SK-N-SH treated with all-trans-retinoic acid at 6 μM for 48 hours (cell line): ENCODE measurements at regions not wholly inside any gene's neighbourhood (a gene's known extent, or its start where the extent isn't known, plus 50 kb on each side); places are given as distances from the start of the nearest gene placed in this dataset.

Experiments used
- ATAC-seq: fragments of 200-7000 bp; cut with Tn5 transposase; 3 replicates; pipeline ENCODE4 v1.9.1; 2020; ENCODE audit warnings: mild to moderate bottlenecking, moderate library complexity
- ARNTL ChIP-seq: fragments of 450-650 bp; formaldehyde crosslinking; IDR thresholded peaks from 2 replicates; pipeline ENCODE4 v1.5.0; 2020; ENCODE audit warnings: low read depth, mild to moderate bottlenecking, moderate library complexity, borderline replicate concordance
- BACH2 ChIP-seq: fragments of 250-450 bp; sonication (Bioruptor Pico); IDR thresholded peaks from 2 replicates; pipeline ENCODE4 v1.9.0; 2021; ENCODE audit warnings: mild to moderate bottlenecking, borderline replicate concordance
- CSDC2 ChIP-seq: fragments of 250-450 bp; sonication (Bioruptor Pico); IDR thresholded peaks from 2 replicates; pipeline ENCODE4 v1.5.0; 2020; ENCODE audit warnings: mild to moderate bottlenecking, moderate library complexity
- CSRNP3 ChIP-seq: fragments of 250-450 bp; sonication (Bioruptor Pico); IDR thresholded peaks from 2 replicates; pipeline ENCODE4 v1.5.1; 2021; ENCODE audit warnings: mild to moderate bottlenecking, moderate library complexity
- GLIS3 ChIP-seq: fragments of 250-450 bp; sonication (Bioruptor Pico); IDR thresholded peaks from 2 replicates; pipeline ENCODE4 v1.5.0; 2020; ENCODE audit warnings: mild to moderate bottlenecking, moderate library complexity
- ISL1 ChIP-seq: fragments of 250-450 bp; sonication (Bioruptor Pico); IDR thresholded peaks from 2 replicates; pipeline ENCODE4 v2.1.2; 2022; ENCODE audit warnings: mild to moderate bottlenecking, moderate library complexity
- OSR1 ChIP-seq: fragments of 250-450 bp; sonication (Bioruptor Pico); IDR thresholded peaks from 2 replicates; pipeline ENCODE4 v1.8.0; 2022; ENCODE audit warnings: moderate library complexity, mild to moderate bottlenecking, inconsistent platforms
- PATZ1 ChIP-seq: fragments of 250-450 bp; sonication (Bioruptor Pico); IDR thresholded peaks from 2 replicates; pipeline ENCODE4 v1.8.0; 2020; ENCODE audit warnings: mild to moderate bottlenecking, moderate library complexity, borderline replicate concordance
- POU6F1 ChIP-seq: fragments of 250-450 bp; sonication (Bioruptor Pico); IDR thresholded peaks from 2 replicates; pipeline ENCODE4 v1.8.0; 2021; ENCODE audit warnings: low read depth, mild to moderate bottlenecking, moderate library complexity, borderline replicate concordance
- PPARA ChIP-seq: fragments of 250-450 bp; sonication (Bioruptor Pico); IDR thresholded peaks from 2 replicates; pipeline ENCODE4 v1.5.0; 2020; ENCODE audit warnings: mild to moderate bottlenecking, borderline replicate concordance
- SNAI2 ChIP-seq: fragments of 250-450 bp; sonication (Bioruptor Pico); IDR thresholded peaks from 2 replicates; pipeline ENCODE4 v1.5.0; 2020; ENCODE audit warnings: mild to moderate bottlenecking, moderate library complexity
- TCF4 ChIP-seq: fragments of 250-450 bp; sonication (Bioruptor Pico); IDR thresholded peaks from 2 replicates; pipeline ENCODE4 v1.8.0; 2021; ENCODE audit warnings: mild to moderate bottlenecking, moderate library complexity, borderline replicate concordance
- TOX ChIP-seq: fragments of 250-450 bp; sonication (Bioruptor Pico); IDR thresholded peaks from 2 replicates; pipeline ENCODE4 v1.8.0; 2021; ENCODE audit warnings: mild to moderate bottlenecking, moderate library complexity, borderline replicate concordance
- TSHZ2 ChIP-seq: fragments of 250-450 bp; sonication (Bioruptor Pico); IDR thresholded peaks from 2 replicates; pipeline ENCODE4 v1.5.0; 2020; ENCODE audit warnings: mild to moderate bottlenecking, moderate library complexity
- ZC3H10 ChIP-seq: fragments of 250-450 bp; sonication (Bioruptor Pico); IDR thresholded peaks from 2 replicates; pipeline ENCODE4 v1.5.1; 2021; ENCODE audit warnings: mild to moderate bottlenecking, moderate library complexity
- ZFP3 ChIP-seq: fragments of 250-450 bp; sonication (Bioruptor Pico); IDR thresholded peaks from 2 replicates; pipeline ENCODE4 v1.5.0; 2020; ENCODE audit warnings: mild to moderate bottlenecking, moderate library complexity
- ZFP30 ChIP-seq: fragments of 450-650 bp; formaldehyde crosslinking; IDR thresholded peaks from 2 replicates; pipeline ENCODE4 v1.5.0; 2022; ENCODE audit warnings: mild to moderate bottlenecking, moderate library complexity
- ZNF565 ChIP-seq: fragments of 450-650 bp; formaldehyde crosslinking; conservative IDR thresholded peaks from 2 replicates; pipeline ENCODE4 v1.5.0; 2020; ENCODE audit warnings: low read depth, mild to moderate bottlenecking, moderate library complexity
- ZNF70 ChIP-seq: fragments of 450-650 bp; formaldehyde crosslinking; IDR thresholded peaks from 2 replicates; pipeline ENCODE4 v1.5.0; 2020; ENCODE audit warnings: mild to moderate bottlenecking, moderate library complexity
- ZNF8 ChIP-seq: fragments of 450-650 bp; formaldehyde crosslinking; IDR thresholded peaks from 2 replicates; pipeline ENCODE4 v1.5.0; 2020; ENCODE audit warnings: mild to moderate bottlenecking, moderate library complexity

DNA sequence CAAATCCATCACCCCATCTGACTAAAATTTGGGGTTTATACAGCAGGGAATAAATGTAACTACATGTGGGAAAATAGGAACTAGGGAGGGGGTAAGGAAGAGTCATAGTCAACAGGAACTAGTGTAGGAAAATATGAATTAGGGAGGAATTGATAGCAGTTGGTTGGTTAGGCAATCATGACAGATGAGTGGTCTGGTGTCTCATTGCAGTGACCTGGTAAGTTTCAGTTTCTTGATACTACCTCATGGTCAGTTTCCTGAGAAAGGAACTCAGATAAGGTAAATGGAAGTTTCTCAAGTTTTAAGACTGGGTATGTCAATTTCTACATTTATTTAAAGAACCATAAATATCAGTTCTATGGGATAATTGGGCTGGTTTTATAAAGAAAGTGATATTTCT is 442.3 kb downstream of the NPIPA7 start (continued):
- TF ChIP-seq CSRNP3, result no peak
- TF ChIP-seq, all 23 proteins: peak for 0

- ATAC-seq, result no peak
- TF ChIP-seq TOX (CRISPR knock-in tag), result no peak
- no peak for TF ChIP-seq PATZ1
- no peak for TF ChIP-seq OSR1 (CRISPR knock-in tag)
- TF ChIP-seq ZNF8 (CRISPR knock-in tag), result no peak
- no peak for TF ChIP-seq ZFP30 (CRISPR knock-in tag)
- no peak for TF ChIP-seq ZFP3 (CRISPR knock-in tag)
- no peak for TF ChIP-seq POU6F1 (CRISPR knock-in tag)
- no peak for TF ChIP-seq CSDC2 (CRISPR knock-in tag)
- no peak for TF ChIP-seq CSRNP3
- no peak for TF ChIP-seq SNAI2 (CRISPR knock-in tag)
- TF ChIP-seq TCF4 (CRISPR knock-in tag), result no peak
- no peak for TF ChIP-seq ISL1 (CRISPR knock-in tag)
- TF ChIP-seq ARNTL (CRISPR knock-in tag), result no peak
- no peak for TF ChIP-seq BACH2 (CRISPR knock-in tag)
Observed at GRCh38 chr16:16828913-16829398, 450.0 kb downstream of the NPIPA7 start.

GRCh38 chr16:16830401-16830800 is 451.5 kb downstream of the NPIPA7 start:
- ATAC-seq, result no peak
- TF ChIP-seq GLIS3 (CRISPR knock-in tag), result no peak
- TF ChIP-seq ZNF565 (CRISPR knock-in tag), result no peak
- no peak for TF ChIP-seq ZC3H10
- TF ChIP-seq ZFP30 (CRISPR knock-in tag), result no peak
- no peak for TF ChIP-seq CSRNP3
- no peak for TF ChIP-seq CSDC2 (CRISPR knock-in tag)
- no peak for TF ChIP-seq PATZ1
- TF ChIP-seq ARNTL (CRISPR knock-in tag), result no peak
- no peak for TF ChIP-seq BACH2 (CRISPR knock-in tag)
- no peak for TF ChIP-seq TOX (CRISPR knock-in tag)
- TF ChIP-seq, all 23 proteins: peak for 0

- no peak for ATAC-seq
- TF ChIP-seq PPARA (no peak), ISL1 (CRISPR knock-in tag) (no peak), ARNTL (CRISPR knock-in tag) (no peak), TSHZ2 (CRISPR knock-in tag) (no peak), SNAI2 (CRISPR knock-in tag) (no peak), OSR1 (CRISPR knock-in tag) (no peak), ZC3H10 (no peak), CSRNP3 (no peak), ZFP3 (CRISPR knock-in tag) (no peak), ZNF70 (CRISPR knock-in tag) (no peak), GLIS3 (CRISPR knock-in tag) (no peak), ZNF565 (CRISPR knock-in tag) (no peak), CSDC2 (CRISPR knock-in tag) (no peak)
Observed at GRCh38 chr16:16830973-16831372, 452.0 kb downstream of the NPIPA7 start.
